ENCODE measurements at regions not wholly inside any gene's neighbourhood (a gene's known extent, or its start where the extent isn't known, plus 50 kb on each side); places are given as distances from the start of the nearest gene placed in this dataset.

DNA sequence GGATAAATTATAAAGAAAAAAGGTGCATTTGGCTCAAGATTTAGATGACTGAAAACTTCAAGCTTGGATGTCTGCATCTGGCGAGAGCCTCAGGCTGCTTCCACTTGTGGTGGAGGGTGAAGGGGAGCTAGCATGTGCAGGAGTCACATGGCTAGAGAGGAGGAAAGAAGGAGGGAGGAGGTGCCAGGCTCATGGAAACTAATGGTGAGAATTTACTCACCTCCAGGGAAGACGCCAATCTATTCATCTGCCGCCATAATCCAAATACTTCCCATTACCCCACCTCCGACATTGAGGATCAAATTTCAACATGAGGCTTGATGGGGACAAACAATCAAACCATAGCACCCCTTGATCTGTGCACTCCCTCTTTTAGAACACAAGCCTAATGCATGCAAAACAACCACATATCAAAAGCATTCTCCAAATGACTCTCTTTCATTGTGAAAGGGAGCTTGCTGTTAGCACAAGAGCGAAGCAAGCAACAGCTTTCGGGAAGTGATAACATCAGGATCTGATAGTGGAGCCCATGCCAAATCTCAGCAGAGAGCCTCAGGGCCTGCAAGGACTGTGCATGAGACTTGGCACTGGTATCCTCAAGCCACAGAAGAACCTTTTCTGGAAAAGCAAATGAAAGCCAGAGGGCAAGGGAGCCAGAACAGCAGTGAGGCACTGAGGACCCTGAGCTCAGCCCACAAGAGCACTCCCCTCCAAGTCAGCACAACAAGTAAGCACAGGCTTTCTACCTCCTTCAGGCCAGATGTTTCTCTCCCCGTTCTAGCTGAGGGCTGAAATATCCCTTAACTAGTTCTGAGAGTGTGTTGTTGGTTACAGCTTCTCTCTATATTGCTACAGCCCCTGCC lies 50.2 kb upstream of the THBS1 start:
- TF ChIP-seq JUND (IDR thresholded peaks at IDR 0.05; ENCODE audit: low read depth): peak; percentile 52; the same call in 1 of the 2 replicates
- peak; percentile 8 to 71 for DNase-seq (ENCODE audit: low read depth in 1 of 2, low spot score in 1 of 2)
- in situ Hi-C loops (cut with HindIII; ENCODE audit: low pct_unique_long_range_greater_than_20kb, low sequenced_read_pairs): no loop called here
